ENCODE measurements at regions not wholly inside any gene's neighbourhood (a gene's known extent, or its start where the extent isn't known, plus 50 kb on each side); places are given as distances from the start of the nearest gene placed in this dataset.

- intact Hi-C loops (cut with micrococcal nuclease; ENCODE audit: unreplicated experiment), result no loop called here
- H3K36me3 Mint-ChIP-seq (ENCODE audit: insufficient read depth, unreplicated experiment), result no peaks in the 10 kb centered on the region
- no peak for TF ChIP-seq CTCF (IDR thresholded peaks at IDR 0.05; ENCODE audit: unreplicated experiment)
- no peak for DNase-seq
- H3K4me1 Mint-ChIP-seq (ENCODE audit: low read depth, unreplicated experiment), result no peaks in the 10 kb centered on the region
- H3K4me3 Mint-ChIP-seq (ENCODE audit: low read depth, unreplicated experiment), result no peak overlapping the region
- no peak overlapping the region for H3K27ac Mint-ChIP-seq (ENCODE audit: unreplicated experiment)
- CTCF ChIA-PET, result no interaction called here
- no TSS peak for BruUV-seq (replicated peaks)
- peaks cover 7% of the 10 kb centered on the region for H3K9me3 Mint-ChIP-seq (ENCODE audit: low read depth, unreplicated experiment)
- H3K27me3 Mint-ChIP-seq (ENCODE audit: unreplicated experiment), result no peaks in the 10 kb centered on the region
Observed at GRCh38 chr15:25619076-25619475, 180.3 kb upstream of the UBE3A start.

GRCh38 chr15:25618161-25618560 is 179.3 kb upstream of the UBE3A start:
- CTCF ChIA-PET, result no interaction called here
- DNase-seq, result no peak

GRCh38 chr15:25616471-25616870 is 177.6 kb upstream of the UBE3A start:
- Mint-ChIP-seq H3K4me1 (ENCODE audit: low read depth, unreplicated experiment) (no peaks in the 10 kb centered on the region), H3K9me3 (ENCODE audit: low read depth, unreplicated experiment) (peaks cover 7% of the 10 kb centered on the region), H3K27ac (ENCODE audit: unreplicated experiment) (no peak overlapping the region), H3K36me3 (ENCODE audit: insufficient read depth, unreplicated experiment) (no peaks in the 10 kb centered on the region), H3K4me3 (ENCODE audit: low read depth, unreplicated experiment) (no peak overlapping the region), H3K27me3 (ENCODE audit: unreplicated experiment) (no peaks in the 10 kb centered on the region)
- no TSS peak for BruUV-seq (replicated peaks)
- TF ChIP-seq CTCF (IDR thresholded peaks at IDR 0.05; ENCODE audit: unreplicated experiment), result no peak
- CTCF ChIA-PET, result no interaction called here
- DNase-seq, result no peak
- intact Hi-C loops (cut with micrococcal nuclease; ENCODE audit: unreplicated experiment), result no loop called here

More at GRCh38 chr15:25618161-25618560, 179.3 kb upstream of the UBE3A start:
- TF ChIP-seq CTCF (IDR thresholded peaks at IDR 0.05; ENCODE audit: unreplicated experiment), result no peak
- Mint-ChIP-seq H3K27me3 (ENCODE audit: unreplicated experiment) (no peaks in the 10 kb centered on the region), H3K4me1 (ENCODE audit: low read depth, unreplicated experiment) (no peaks in the 10 kb centered on the region), H3K36me3 (ENCODE audit: insufficient read depth, unreplicated experiment) (no peaks in the 10 kb centered on the region), H3K9me3 (ENCODE audit: low read depth, unreplicated experiment) (peaks cover 7% of the 10 kb centered on the region), H3K27ac (ENCODE audit: unreplicated experiment) (no peak overlapping the region), H3K4me3 (ENCODE audit: low read depth, unreplicated experiment) (no peak overlapping the region)
- intact Hi-C loops (cut with micrococcal nuclease; ENCODE audit: unreplicated experiment), result no loop called here
- BruUV-seq (replicated peaks), result no TSS peak

GRCh38 chr15:25613134-25613533 is 174.3 kb upstream of the UBE3A start:
- no peak for DNase-seq
- Mint-ChIP-seq H3K9me3 (ENCODE audit: low read depth, unreplicated experiment) (no peaks in the 10 kb centered on the region), H3K36me3 (ENCODE audit: insufficient read depth, unreplicated experiment) (no peaks in the 10 kb centered on the region), H3K27me3 (ENCODE audit: unreplicated experiment) (no peaks in the 10 kb centered on the region), H3K4me1 (ENCODE audit: low read depth, unreplicated experiment) (no peaks in the 10 kb centered on the region), H3K4me3 (ENCODE audit: low read depth, unreplicated experiment) (no peak overlapping the region), H3K27ac (ENCODE audit: unreplicated experiment) (no peak overlapping the region)
- TF ChIP-seq CTCF (IDR thresholded peaks at IDR 0.05; ENCODE audit: unreplicated experiment), result no peak
- CTCF ChIA-PET, result no interaction called here
- no TSS peak for BruUV-seq (replicated peaks)
- intact Hi-C loops (cut with micrococcal nuclease; ENCODE audit: unreplicated experiment), result no loop called here

- no peak for DNase-seq
- Mint-ChIP-seq H3K27me3 (ENCODE audit: unreplicated experiment) (no peaks in the 10 kb centered on the region), H3K36me3 (ENCODE audit: insufficient read depth, unreplicated experiment) (no peaks in the 10 kb centered on the region), H3K4me1 (ENCODE audit: low read depth, unreplicated experiment) (no peaks in the 10 kb centered on the region), H3K9me3 (ENCODE audit: low read depth, unreplicated experiment) (no peaks in the 10 kb centered on the region), H3K27ac (ENCODE audit: unreplicated experiment) (no peak overlapping the region), H3K4me3 (ENCODE audit: low read depth, unreplicated experiment) (no peak overlapping the region)
- TF ChIP-seq CTCF (IDR thresholded peaks at IDR 0.05; ENCODE audit: unreplicated experiment), result no peak
- CTCF ChIA-PET, result no interaction called here
- intact Hi-C loops (cut with micrococcal nuclease; ENCODE audit: unreplicated experiment), result no loop called here
- BruUV-seq (replicated peaks), result no TSS peak
Observed at GRCh38 chr15:25611603-25612002, 172.8 kb upstream of the UBE3A start.

Measured in Calu3 (cell line).